H1 (cell line): ENCODE measurements at regions not wholly inside any gene's neighbourhood (a gene's known extent, or its start where the extent isn't known, plus 50 kb on each side); places are given as distances from the start of the nearest gene placed in this dataset.

ENCODE experiments used
- CTCF ChIA-PET: fragments of 300-600 bp; sonication (Branson Sonifier 250); formaldehyde crosslinking; loops from one replicate; lab custom pipeline; 2021; ENCODE audit not compliant: partially characterized antibody; lab: Charles Lee
- POLR2A ChIA-PET: fragments of 300-600 bp; sonication (Branson Sonifier 250); formaldehyde crosslinking; loops from one replicate; lab custom pipeline; 2021; ENCODE audit warnings: inconsistent platforms; ENCODE audit not compliant: partially characterized antibody; lab: Charles Lee
- DNase-seq, 2 experiments: peaks; one replicate each; pipeline versions ENCODE4 v3.0.0 to v3.0.0-alpha.2; 2010 to 2022; ENCODE audit warnings: low spot score in 2 of 2, low read depth in 1 of 2, mixed read lengths in 1 of 2
- FAIRE-seq: peaks from 2 replicates; lab custom pipeline; 2011; peaks lifted over from hg19 to GRCh38; lab: Jason Lieb, UNC
- H2AFZ ChIP-seq: 2 replicates; pipeline ENCODE4 v1.8.1; 2012; ENCODE audit warnings: low read length, inconsistent platforms
- H2AK5ac ChIP-seq: 2 replicates; pipeline ENCODE4 v1.6.1; 2013; ENCODE audit warnings: low read depth, low read length
- H2BK120ac ChIP-seq: replicated peaks from 2 replicates; pipeline ENCODE3; 2013; ENCODE audit warnings: low read depth, low read length, inconsistent platforms
- H2BK12ac ChIP-seq: 2 replicates; pipeline ENCODE4 v1.6.1; 2013; ENCODE audit warnings: low read depth, low read length
- H2BK15ac ChIP-seq: 2 replicates; pipeline ENCODE4 v1.6.1; 2013; ENCODE audit warnings: low read length
- H2BK20ac ChIP-seq: 2 replicates; pipeline ENCODE4 v1.6.1; 2013; ENCODE audit warnings: low read length
- H2BK5ac ChIP-seq: 2 replicates; pipeline ENCODE4 v1.6.1; 2013; ENCODE audit warnings: low read depth, low read length
- H3K14ac ChIP-seq: 2 replicates; pipeline ENCODE4 v1.6.1; 2013; ENCODE audit warnings: inconsistent platforms; ENCODE audit not compliant: insufficient read length
- H3K18ac ChIP-seq: 2 replicates; pipeline ENCODE4 v1.6.1; 2013; ENCODE audit warnings: low read length; ENCODE audit errors: extremely low read depth
- H3K23ac ChIP-seq: 2 replicates; pipeline ENCODE4 v1.6.1; 2013; ENCODE audit warnings: inconsistent platforms; ENCODE audit not compliant: insufficient read length
- H3K23me2 ChIP-seq: 2 replicates; pipeline ENCODE4 v1.6.1; 2013; ENCODE audit warnings: low read depth, low read length
- H3K27ac ChIP-seq: 2 replicates; pipeline ENCODE4 v1.6.1; 2011; ENCODE audit warnings: low read depth, low read length, inconsistent platforms
- H3K27me3 ChIP-seq, 4 experiments: replicated peaks in 1 of 4; 1 replicate in 1 of 4; 2 replicates in 3 of 4; pipeline versions ENCODE4 v1.6.1 to v1.8.1; 2011 to 2013; ENCODE audit warnings: low read length in 3 of 4, mild to moderate bottlenecking in 3 of 4, inconsistent platforms in 2 of 4, mixed read lengths in 2 of 4, moderate library complexity in 1 of 4; ENCODE audit not compliant: control insufficient read depth in 3 of 4, insufficient read depth in 3 of 4; ENCODE audit errors: extremely low read depth in 1 of 4
- H3K36me3 ChIP-seq, 4 experiments: 2 replicates each; pipeline versions ENCODE4 v1.6.1 to v1.8.1; 2011 to 2013; ENCODE audit warnings: mild to moderate bottlenecking in 4 of 4, low read length in 3 of 4, moderate library complexity in 2 of 4, control low read depth in 1 of 4, inconsistent platforms in 1 of 4; ENCODE audit not compliant: insufficient read depth in 4 of 4, control insufficient read depth in 2 of 4
- H3K4ac ChIP-seq: replicated peaks from 2 replicates; pipeline ENCODE3; 2013; ENCODE audit warnings: low read length, low read depth, mixed read lengths, inconsistent platforms; ENCODE audit not compliant: insufficient read length
- H3K4me1 ChIP-seq, 4 experiments: replicated peaks in 1 of 4; 1 replicate in 1 of 4; 2 replicates in 3 of 4; pipeline versions ENCODE4 v1.6.1 to v1.8.1; 2011 to 2013; ENCODE audit warnings: low read length in 3 of 4, inconsistent platforms in 2 of 4, mixed read lengths in 1 of 4; ENCODE audit not compliant: insufficient read depth in 4 of 4, control insufficient read depth in 3 of 4
- H3K4me2 ChIP-seq, 2 experiments: 2 replicates each; pipeline versions ENCODE4 v1.6.1 to v1.8.1; 2011 to 2013; ENCODE audit warnings: low read depth in 2 of 2, low read length in 2 of 2, control low read depth in 1 of 2, inconsistent platforms in 1 of 2, mild to moderate bottlenecking in 1 of 2; ENCODE audit not compliant: insufficient read depth in 1 of 2
- H3K4me3 ChIP-seq, 4 experiments: fragments of 200-600, 300-600 bp in 1 of 4; sonication (generic), shearing (Covaris generic), sonication (Bioruptor Twin) in 1 of 4; 2 replicates each; pipeline versions ENCODE4 v1.5.1 to v1.8.1; 2011 to 2016; ENCODE audit warnings: low read length in 4 of 4, low read depth in 3 of 4, control low read depth in 2 of 4, inconsistent platforms in 2 of 4, mild to moderate bottlenecking in 2 of 4, mixed read lengths in 1 of 4, moderate library complexity in 1 of 4; ENCODE audit not compliant: insufficient read depth in 2 of 4; ENCODE audit errors: extremely low read depth in 1 of 4
- H3K56ac ChIP-seq: replicated peaks from 2 replicates; pipeline ENCODE3; 2013; ENCODE audit warnings: low read depth, mild to moderate bottlenecking, mixed read lengths, low read length, inconsistent platforms; ENCODE audit not compliant: insufficient read length
- H3K79me1 ChIP-seq: 2 replicates; pipeline ENCODE4 v1.6.1; 2013; ENCODE audit warnings: low read depth, low read length, control low read depth
- H3K79me2 ChIP-seq, 2 experiments: 2 replicates each; pipeline versions ENCODE4 v1.6.1 to v1.8.1; 2012 to 2013; ENCODE audit warnings: low read length in 2 of 2, mild to moderate bottlenecking in 2 of 2, inconsistent platforms in 1 of 2; ENCODE audit not compliant: insufficient read depth in 2 of 2, control insufficient read depth in 1 of 2
- H3K9ac ChIP-seq, 4 experiments: replicated peaks in 1 of 4; 1 replicate in 1 of 4; 2 replicates in 3 of 4; pipeline versions ENCODE4 v1.6.1 to v1.8.1; 2011 to 2013; ENCODE audit warnings: low read depth in 3 of 4, low read length in 3 of 4, control low read depth in 2 of 4, mild to moderate bottlenecking in 2 of 4, moderate library complexity in 2 of 4, inconsistent platforms in 1 of 4; ENCODE audit errors: extremely low read depth in 1 of 4
- H3K9me3 ChIP-seq, 2 experiments: 2 replicates each; pipeline versions ENCODE4 v1.6.1 to v1.8.1; 2012 to 2013; ENCODE audit warnings: mild to moderate bottlenecking in 2 of 2, moderate library complexity in 2 of 2, control low read depth in 1 of 2, inconsistent platforms in 1 of 2, low read depth in 1 of 2, low read length in 1 of 2, mixed read lengths in 1 of 2; ENCODE audit not compliant: insufficient read depth in 2 of 2
- H4K20me1 ChIP-seq, 2 experiments: replicated peaks in 1 of 2; 2 replicates each; pipeline versions ENCODE3 to v1.8.1; 2011 to 2013; ENCODE audit warnings: inconsistent platforms in 2 of 2, low read length in 2 of 2, mild to moderate bottlenecking in 1 of 2; ENCODE audit not compliant: insufficient read depth in 2 of 2, control insufficient read depth in 1 of 2
- H4K5ac ChIP-seq: 2 replicates; pipeline ENCODE4 v1.6.1; 2013; ENCODE audit warnings: low read length, low read depth, mixed read lengths, inconsistent platforms; ENCODE audit not compliant: insufficient read length
- H4K8ac ChIP-seq: 2 replicates; pipeline ENCODE4 v1.8.0; 2013; ENCODE audit warnings: mild to moderate bottlenecking, moderate library complexity, low read length, inconsistent platforms; ENCODE audit not compliant: insufficient read depth; ENCODE audit errors: extremely low read depth
- H4K91ac ChIP-seq: replicated peaks from 2 replicates; pipeline ENCODE3; 2013; ENCODE audit warnings: low read length, mixed read lengths, inconsistent platforms; ENCODE audit not compliant: insufficient read length
- ASH2L ChIP-seq: fragments of 200-600, 300-600 bp; sonication (generic); IDR thresholded peaks from one replicate; pipeline ENCODE4 v1.7.1; 2017; ENCODE audit warnings: low read length
- BCL11A ChIP-seq, 2 experiments: IDR thresholded peaks; one replicate each; pipeline ENCODE4 v1.6.1; 2011; ENCODE audit warnings: low read depth in 2 of 2, low read length in 2 of 2, mild to moderate bottlenecking in 2 of 2
- EZH2 ChIP-seq: fragments of 200-600 bp; sonication (generic); IDR thresholded peaks from 2 replicates; pipeline ENCODE4 v1.7.1; 2012; ENCODE audit warnings: low read depth, mild to moderate bottlenecking, moderate library complexity, low read length, inconsistent platforms; ENCODE audit not compliant: severe bottlenecking
- GABPA ChIP-seq: IDR thresholded peaks from 2 replicates; pipeline ENCODE4 v1.6.1; 2011; ENCODE audit warnings: mild to moderate bottlenecking, low read length, moderate library complexity, borderline replicate concordance; ENCODE audit not compliant: insufficient read depth
- NRF1 ChIP-seq: IDR thresholded peaks from 2 replicates; pipeline ENCODE4 v1.6.1; 2011; ENCODE audit warnings: mild to moderate bottlenecking, low read depth, low read length, improper control_type of control experiment
- RBBP5 ChIP-seq: IDR thresholded peaks from 2 replicates; pipeline ENCODE4 v1.7.1; 2012; ENCODE audit warnings: low read depth, mild to moderate bottlenecking, inconsistent platforms, low read length, moderate library complexity, borderline replicate concordance
- RFX5 ChIP-seq: IDR thresholded peaks from 2 replicates; pipeline ENCODE4 v1.6.1; 2011; ENCODE audit warnings: low read depth, low read length, improper control_type of control experiment, borderline replicate concordance
- RNF2 ChIP-seq: fragments of 200-900, 300-1000 bp; sonication (generic); IDR thresholded peaks from 2 replicates; pipeline ENCODE4 v1.7.1; 2016; ENCODE audit warnings: borderline replicate concordance, low read depth, mild to moderate bottlenecking, antibody characterized with exemption, low read length; ENCODE audit not compliant: poor library complexity, severe bottlenecking; ENCODE audit errors: missing control alignments
- SIRT6 ChIP-seq: IDR thresholded peaks from one replicate; pipeline ENCODE4 v1.7.1; 2012; ENCODE audit warnings: low read length, inconsistent platforms
- SP1 ChIP-seq: IDR thresholded peaks from 2 replicates; pipeline ENCODE4 v1.6.1; 2011; ENCODE audit warnings: low read depth, low read length
- SRF ChIP-seq: IDR thresholded peaks from 2 replicates; pipeline ENCODE4 v1.6.1; 2011; ENCODE audit warnings: mild to moderate bottlenecking, low read depth, low read length, moderate library complexity
- TAF7 ChIP-seq: optimal IDR thresholded peaks from 2 replicates; pipeline ENCODE3; 2011; ENCODE audit warnings: low read depth, mild to moderate bottlenecking, inconsistent platforms, low read length, moderate library complexity, borderline replicate concordance
- TEAD4 ChIP-seq: IDR thresholded peaks from 2 replicates; pipeline ENCODE4 v1.6.1; 2012; ENCODE audit warnings: low read depth, low read length, inconsistent platforms, mixed read lengths
- YY1 ChIP-seq: IDR thresholded peaks from 2 replicates; pipeline ENCODE4 v1.6.1; 2011; ENCODE audit warnings: low read depth, mild to moderate bottlenecking, low read length
- WGBS, 2 experiments: shearing (Covaris generic) in 1 of 2; methylation state at CpG; one replicate each; pipeline versions ENCODE4 v1.1.6 to v1.1.7; 2013 to 2015; ENCODE audit warnings: low lambda C conversion rate in 2 of 2, mixed read lengths in 2 of 2, inconsistent platforms in 1 of 2, low coverage in 1 of 2, missing lambda C conversion rate in 1 of 2; ENCODE audit not compliant: insufficient replicate concordance in 2 of 2, insufficient coverage in 1 of 2, insufficient read length in 1 of 2; ENCODE audit errors: extremely low coverage in 1 of 2, missing lambda C conversion rate in 1 of 2; 5-methylcytosine and 5-hydroxymethylcytosine counted together

- Histone ChIP-seq H3K79me1 (no peaks in the 10 kb centered on the region), H3K4me2 (no peak overlapping the region), H2AK5ac (no peak overlapping the region), H3K36me3 (no peaks in the 10 kb centered on the region), H3K9ac (no peak overlapping the region), H2AFZ (no peak overlapping the region), H3K56ac (no peak overlapping the region), H2BK5ac (no peak overlapping the region), H4K20me1 (no peaks in the 10 kb centered on the region), H3K23me2 (no peaks in the 10 kb centered on the region), H3K4me1 (0 out of 7 replicates have a peak, but pooled peaks cover 0 to 2% (median 0%) of the 10 kb centered on the region in 4 experiments), H2BK12ac (no peak overlapping the region), H3K27me3 (no peaks in the 10 kb centered on the region), H4K5ac (no peak overlapping the region), H3K27ac (no peak overlapping the region), H3K79me2 (no peaks in the 10 kb centered on the region), H3K4me3 (no peak overlapping the region), H3K18ac (no peak overlapping the region), H4K8ac (no peak overlapping the region), H2BK15ac (no peak overlapping the region), H3K23ac (no peak overlapping the region), H2BK120ac (no peak overlapping the region), H2BK20ac (no peak overlapping the region), H4K91ac (no peak overlapping the region), H3K9me3 (no peaks in the 10 kb centered on the region), H3K14ac (no peak overlapping the region), H3K4ac (no peak overlapping the region)
- no peak for FAIRE-seq
- ChIA-PET POLR2A (no interaction called here), CTCF (no interaction called here)
- no peak for DNase-seq
- 86% methylated on average over 1 of the region's 1 CpG; no CpG with 5 or more reads in 1 of the 2 experiments for WGBS, 2 experiments
- TF ChIP-seq YY1 (no peak), RFX5 (no peak), NRF1 (no peak), SIRT6 (no peak), TEAD4 (no peak), TAF7 (no peak), GABPA (no peak), SP1 (no peak), BCL11A (IDR thresholded peaks at IDR 0.05; ENCODE audit: low read depth in 2 of 2, low read length in 2 of 2) (no peak), SRF (no peak), RBBP5 (no peak), ASH2L (no peak), EZH2 (no peak), RNF2 (no peak)
Observed at GRCh38 chr6:6405997-6406714, 85.7 kb upstream of the F13A1 start.
